ENCODE measurements at regions not wholly inside any gene's neighbourhood (a gene's known extent, or its start where the extent isn't known, plus 50 kb on each side); places are given as distances from the start of the nearest gene placed in this dataset.
"Not testable (repeated sequence)": the region's sequence is repeated elsewhere in the genome, so short reads cannot be mapped to it uniquely, and the experiment has no call there.

DNA sequence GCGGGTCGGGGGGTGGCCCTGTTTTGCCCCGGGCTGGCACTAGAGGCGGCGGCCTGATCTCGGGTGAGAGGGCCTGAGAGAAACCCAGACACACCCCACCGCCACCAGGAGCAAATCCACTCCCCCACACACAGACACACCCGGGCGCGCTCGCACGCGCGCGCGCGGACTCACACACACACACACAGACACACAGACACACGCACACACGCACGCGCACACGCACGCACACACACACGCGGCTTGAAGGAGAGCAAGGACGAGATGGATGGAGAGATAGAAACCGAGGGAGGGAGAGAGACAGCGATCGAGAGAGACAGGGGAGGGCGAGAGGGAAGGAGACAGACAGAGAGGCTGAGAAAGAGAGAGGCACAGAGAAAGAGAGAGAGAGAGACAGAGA lies 108.8 kb upstream of the RHOU start:
- H3K18ac ChIP-seq (ENCODE audit: low read depth, low read length); H3K14ac ChIP-seq (replicated peaks; ENCODE audit: low read depth, low read length); H2BK20ac ChIP-seq (ENCODE audit: low read depth, low read length); H4K20me1 ChIP-seq (ENCODE audit: insufficient read depth, low read length); H3K9me1 ChIP-seq (ENCODE audit: insufficient read depth, low read length); H3K79me1 ChIP-seq (ENCODE audit: low read depth in 1 of 2, low read length in 2 of 2); CTCF ChIA-PET; H4K5ac ChIP-seq (ENCODE audit: low read depth, low read length); H3K23ac ChIP-seq (ENCODE audit: low read depth, low read length); H3K4me2 ChIP-seq (ENCODE audit: low read depth, low read length); H2AK9ac ChIP-seq (replicated peaks; ENCODE audit: low read depth, low read length, poor library complexity); H3K9ac ChIP-seq (ENCODE audit: low read depth, low read length); H3K4me3 ChIP-seq (ENCODE audit: insufficient read depth, low read depth, low read length); in situ Hi-C loops (cut with MboI; ENCODE audit: low sequenced_read_pairs); H3K27ac ChIP-seq (ENCODE audit: insufficient read depth, low read length); H2BK15ac ChIP-seq (ENCODE audit: low read depth, low read length); H3K56ac ChIP-seq (ENCODE audit: extremely low read depth, insufficient read depth, low read length); dilution Hi-C loops (cut with HindIII; ENCODE audit: low sequenced_read_pairs, unreplicated experiment); H2AFZ ChIP-seq (replicated peaks; ENCODE audit: low read length, poor library complexity); H3K27me3 ChIP-seq (ENCODE audit: control insufficient read depth, insufficient read depth, low read length); DNase-seq; H3K4ac ChIP-seq (ENCODE audit: low read depth, low read length); ATAC-seq (ENCODE audit: low read depth); H3K4me1 ChIP-seq (ENCODE audit: control insufficient read depth, insufficient read depth, low read length); H4K91ac ChIP-seq (ENCODE audit: insufficient read depth, low read depth, low read length); H4K8ac ChIP-seq (ENCODE audit: low read depth in 2 of 2, low read length in 2 of 2); intact Hi-C loops (cut with micrococcal nuclease); H2BK120ac ChIP-seq (ENCODE audit: low read depth, low read length); BruUV-seq (replicated peaks); POLR2A ChIA-PET (ENCODE audit: unreplicated experiment); H3K9me3 ChIP-seq (ENCODE audit: control insufficient read depth, insufficient read depth, low read length); H3K36me3 ChIP-seq (ENCODE audit: control insufficient read depth, insufficient read depth, low read length); H2AK5ac ChIP-seq (ENCODE audit: low read depth, low read length); H2BK5ac ChIP-seq (ENCODE audit: low read depth, low read length, poor library complexity, severe bottlenecking): not testable (repeated sequence)
- no CpG with 5 or more reads among the region's 30 CpGs for WGBS, 2 experiments (ENCODE audit: extremely low coverage in 2 of 2, insufficient read length in 1 of 2)

GRCh38 chr1:228632858-228633257 lies 102.4 kb upstream of the RHOU start:
- H3K4me3 ChIP-seq (ENCODE audit: insufficient read depth, low read depth, low read length), result peak overlapping the region; percentile 34; the same call in 1 of the 2 replicates
- dilution Hi-C loops (cut with HindIII; ENCODE audit: low sequenced_read_pairs, unreplicated experiment); H3K9me3 ChIP-seq (ENCODE audit: control insufficient read depth, insufficient read depth, low read length); H3K4ac ChIP-seq (ENCODE audit: low read depth, low read length); H2BK20ac ChIP-seq (ENCODE audit: low read depth, low read length); H2AK9ac ChIP-seq (replicated peaks; ENCODE audit: low read depth, low read length, poor library complexity); H3K56ac ChIP-seq (ENCODE audit: extremely low read depth, insufficient read depth, low read length); H3K79me1 ChIP-seq (ENCODE audit: low read depth in 1 of 2, low read length in 2 of 2); H3K23ac ChIP-seq (ENCODE audit: low read depth, low read length); H4K91ac ChIP-seq (ENCODE audit: insufficient read depth, low read depth, low read length); H3K14ac ChIP-seq (replicated peaks; ENCODE audit: low read depth, low read length); H2BK120ac ChIP-seq (ENCODE audit: low read depth, low read length); H4K5ac ChIP-seq (ENCODE audit: low read depth, low read length); CTCF ChIA-PET; BruUV-seq (replicated peaks); H3K27me3 ChIP-seq (ENCODE audit: control insufficient read depth, insufficient read depth, low read length); H4K20me1 ChIP-seq (ENCODE audit: insufficient read depth, low read length); in situ Hi-C loops (cut with MboI; ENCODE audit: low sequenced_read_pairs); H3K9me1 ChIP-seq (ENCODE audit: insufficient read depth, low read length); H3K18ac ChIP-seq (ENCODE audit: low read depth, low read length); POLR2A ChIA-PET (ENCODE audit: unreplicated experiment); H2AK5ac ChIP-seq (ENCODE audit: low read depth, low read length); H4K8ac ChIP-seq (ENCODE audit: low read depth in 2 of 2, low read length in 2 of 2); H3K4me1 ChIP-seq (ENCODE audit: control insufficient read depth, insufficient read depth, low read length); H2AFZ ChIP-seq (replicated peaks; ENCODE audit: low read length, poor library complexity); intact Hi-C loops (cut with micrococcal nuclease); ATAC-seq (ENCODE audit: low read depth); H3K9ac ChIP-seq (ENCODE audit: low read depth, low read length); H2BK5ac ChIP-seq (ENCODE audit: low read depth, low read length, poor library complexity, severe bottlenecking); H3K36me3 ChIP-seq (ENCODE audit: control insufficient read depth, insufficient read depth, low read length); DNase-seq; H3K27ac ChIP-seq (ENCODE audit: insufficient read depth, low read length); H2BK15ac ChIP-seq (ENCODE audit: low read depth, low read length); H3K4me2 ChIP-seq (ENCODE audit: low read depth, low read length): not testable (repeated sequence)
- WGBS, 2 experiments (ENCODE audit: extremely low coverage in 2 of 2, insufficient read length in 1 of 2), result no CpG with 5 or more reads among the region's 42 CpGs
